GM10248 (cell line): ENCODE measurements at regions not wholly inside any gene's neighbourhood (a gene's known extent, or its start where the extent isn't known, plus 50 kb on each side); places are given as distances from the start of the nearest gene placed in this dataset.
"Not testable (repeated sequence)": the region's sequence is repeated elsewhere in the genome, so short reads cannot be mapped to it uniquely, and the experiment has no call there.

Source experiments
- CTCF ChIA-PET: fragments of 300-600 bp; sonication (Branson Sonifier 250); formaldehyde crosslinking; extraction: SDS; loops from one replicate; lab custom pipeline; 2021; ENCODE audit warnings: antibody characterized with exemption; lab: Yijun Ruan, JAX
- POLR2A ChIA-PET: fragments of 350-650 bp; sonication (Branson Sonifier 250); formaldehyde crosslinking; extraction: SDS; loops from one replicate; lab custom pipeline; 2020; ENCODE audit warnings: antibody characterized with exemption; lab: Yijun Ruan, JAX
- DNase-seq: peaks from one replicate; pipeline ENCODE4 v3.0.0; 2012; ENCODE audit errors: extremely low spot score
- TF ChIP-seq, protein P1 (sequence below): IDR thresholded peaks from 2 replicates; pipeline ENCODE4 v1.5.1; 2012; ENCODE audit warnings: mild to moderate bottlenecking, low read depth; ENCODE audit errors: extremely low read depth, missing control alignments, control extremely low read depth

DNA sequence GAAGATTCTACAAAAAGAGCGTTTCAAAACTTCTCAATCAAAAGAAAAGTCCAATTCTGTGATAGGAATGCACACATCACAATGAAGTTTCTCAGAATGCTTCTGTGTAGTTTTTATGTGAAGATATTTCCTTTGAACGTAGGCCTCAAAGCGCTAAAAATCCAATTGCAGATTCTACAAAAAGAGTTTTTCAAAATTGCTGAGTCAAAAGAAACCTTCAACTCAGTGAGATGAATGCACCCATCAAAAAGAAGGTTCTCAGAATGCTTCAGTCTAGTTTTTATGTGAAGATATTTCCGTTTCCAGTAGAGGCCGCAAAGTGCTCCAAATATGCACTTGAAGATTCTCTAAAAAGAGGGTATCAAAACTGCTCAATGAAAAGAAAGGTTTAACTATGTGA lies 319.7 kb upstream of the DEFB115 start:
- CTCF ChIA-PET: no interaction called here
- no peak for DNase-seq
- TF ChIP-seq, protein P1, sequence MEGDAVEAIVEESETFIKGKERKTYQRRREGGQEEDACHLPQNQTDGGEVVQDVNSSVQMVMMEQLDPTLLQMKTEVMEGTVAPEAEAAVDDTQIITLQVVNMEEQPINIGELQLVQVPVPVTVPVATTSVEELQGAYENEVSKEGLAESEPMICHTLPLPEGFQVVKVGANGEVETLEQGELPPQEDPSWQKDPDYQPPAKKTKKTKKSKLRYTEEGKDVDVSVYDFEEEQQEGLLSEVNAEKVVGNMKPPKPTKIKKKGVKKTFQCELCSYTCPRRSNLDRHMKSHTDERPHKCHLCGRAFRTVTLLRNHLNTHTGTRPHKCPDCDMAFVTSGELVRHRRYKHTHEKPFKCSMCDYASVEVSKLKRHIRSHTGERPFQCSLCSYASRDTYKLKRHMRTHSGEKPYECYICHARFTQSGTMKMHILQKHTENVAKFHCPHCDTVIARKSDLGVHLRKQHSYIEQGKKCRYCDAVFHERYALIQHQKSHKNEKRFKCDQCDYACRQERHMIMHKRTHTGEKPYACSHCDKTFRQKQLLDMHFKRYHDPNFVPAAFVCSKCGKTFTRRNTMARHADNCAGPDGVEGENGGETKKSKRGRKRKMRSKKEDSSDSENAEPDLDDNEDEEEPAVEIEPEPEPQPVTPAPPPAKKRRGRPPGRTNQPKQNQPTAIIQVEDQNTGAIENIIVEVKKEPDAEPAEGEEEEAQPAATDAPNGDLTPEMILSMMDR: no peak
- POLR2A ChIA-PET: no interaction called here

DNA sequence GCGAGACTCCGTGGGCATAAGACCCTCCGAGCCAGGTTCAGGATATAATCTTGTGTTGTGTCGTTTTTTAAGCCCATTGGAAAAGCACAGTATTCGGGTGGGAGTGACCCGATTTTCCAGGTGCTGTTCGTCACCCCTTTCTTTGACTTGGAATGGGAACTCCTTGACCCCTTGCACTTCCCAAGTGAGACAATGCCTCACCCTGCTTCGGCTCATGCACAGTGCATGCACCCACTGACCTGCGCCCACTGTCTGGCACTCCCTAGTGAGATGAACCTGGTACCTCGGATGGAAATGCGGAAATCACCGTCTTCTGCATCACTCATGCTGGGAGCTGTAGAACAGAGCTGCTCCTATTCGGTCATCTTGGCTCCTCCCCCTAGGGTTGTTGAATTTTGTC lies 307.7 kb upstream of the DEFB115 start:
- TF ChIP-seq, protein P1: no peak
- POLR2A ChIA-PET: no interaction called here

DNA sequence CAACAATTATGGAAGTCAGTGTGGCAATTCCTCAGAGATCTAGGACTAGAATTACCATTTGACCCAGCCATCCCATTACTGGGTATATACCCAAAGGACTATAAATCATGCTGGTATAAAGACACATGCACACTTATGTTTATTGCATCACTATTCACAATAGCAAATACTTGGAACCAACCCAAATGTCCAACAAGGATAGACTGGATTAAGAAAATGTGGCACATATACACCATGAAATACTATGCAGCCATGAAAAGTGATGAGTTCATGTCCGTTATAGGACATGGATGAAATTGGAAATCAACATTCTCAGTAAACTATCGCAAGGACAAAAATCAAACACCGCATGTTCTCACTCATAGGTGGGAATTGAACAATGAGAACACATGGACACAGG lies 306.4 kb upstream of the DEFB115 start:
- DNase-seq, CTCF ChIA-PET, POLR2A ChIA-PET: not testable (repeated sequence)

More for the DNA sequence above, 307.7 kb upstream of the DEFB115 start:
- DNase-seq: no peak
- CTCF ChIA-PET: no interaction called here

DNA sequence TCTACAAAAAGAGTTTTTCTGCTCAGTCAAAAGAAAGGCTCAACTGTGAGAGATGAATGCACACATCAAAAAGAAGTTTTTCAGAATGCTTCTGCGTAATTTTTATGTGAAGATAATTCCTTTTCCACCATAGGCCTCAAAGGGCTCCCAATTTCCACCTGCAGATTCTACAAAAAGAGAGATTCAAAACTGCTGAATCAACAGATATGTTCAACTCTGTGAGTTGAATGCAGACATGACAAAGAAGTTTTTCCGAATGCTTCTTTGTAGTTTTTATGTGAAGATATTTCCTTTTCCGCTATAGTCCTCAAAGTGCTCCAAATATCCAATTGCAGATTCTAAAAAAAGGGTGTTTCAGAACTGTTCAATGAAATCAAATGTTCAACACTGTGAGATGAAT lies 300.8 kb upstream of the DEFB115 start:
- POLR2A ChIA-PET, DNase-seq, CTCF ChIA-PET: not testable (repeated sequence)

DNA sequence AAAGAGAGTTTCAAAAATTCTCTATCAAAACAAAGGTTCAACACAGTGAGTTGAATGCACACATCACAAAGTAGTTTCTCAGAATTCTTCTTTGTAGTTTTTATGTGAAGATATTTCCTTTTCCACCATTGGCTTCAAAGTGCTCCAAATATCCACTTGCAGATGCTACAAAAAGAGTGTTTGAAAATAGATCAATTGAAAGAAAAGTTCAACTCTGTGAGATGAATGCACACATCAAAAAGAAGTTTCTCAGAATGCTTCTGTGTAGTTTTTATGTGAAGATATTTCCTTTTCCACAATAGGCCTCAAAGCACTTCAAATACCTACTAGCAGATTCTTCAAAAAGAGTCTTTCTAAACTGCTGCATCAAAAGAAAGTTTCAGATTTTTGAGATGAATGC lies 298.3 kb upstream of the DEFB115 start:
- DNase-seq, CTCF ChIA-PET, POLR2A ChIA-PET: not testable (repeated sequence)

DNA sequence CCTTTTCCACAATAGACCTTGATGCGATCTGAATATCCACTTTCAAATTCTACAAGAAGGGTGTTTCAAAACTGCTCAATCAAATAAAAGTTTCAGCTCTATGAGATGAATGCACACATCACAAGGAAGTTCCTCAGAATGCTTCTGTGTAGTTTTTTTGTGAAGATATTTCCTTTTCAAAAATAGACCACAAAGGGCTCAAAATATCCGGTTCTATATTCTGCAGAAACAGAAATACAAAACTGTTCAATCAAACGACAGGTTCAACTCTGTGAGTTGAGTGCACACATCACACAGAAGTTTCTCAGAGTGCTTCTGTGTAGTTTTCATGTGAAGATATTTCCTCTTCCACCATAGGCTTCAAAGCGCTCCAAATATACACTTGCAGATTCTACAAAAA lies 293.9 kb upstream of the DEFB115 start:
- TF ChIP-seq, protein P1: no peak
- no peak for DNase-seq
- ChIA-PET POLR2A (no interaction called here), CTCF (no interaction called here)

DNA sequence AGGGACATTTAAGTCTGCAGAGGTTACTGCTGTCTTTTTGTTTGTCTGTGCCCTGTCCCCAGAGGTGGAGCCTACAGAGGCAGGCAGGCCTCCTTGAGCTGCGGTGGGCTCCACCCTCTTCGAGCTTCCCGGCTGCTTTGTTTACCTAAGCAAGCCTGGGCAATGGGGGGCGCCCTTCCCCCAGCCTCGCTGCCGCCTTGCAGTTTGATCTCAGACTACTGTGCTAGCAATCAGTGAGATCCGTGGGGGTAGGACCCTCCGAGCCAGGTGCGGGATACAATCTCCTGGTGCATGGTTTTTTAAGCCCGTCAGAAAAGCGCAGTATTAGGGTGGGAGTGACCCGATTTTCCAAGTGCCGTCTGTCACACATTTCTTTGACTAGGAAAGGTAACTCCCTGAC lies 281.6 kb upstream of the DEFB115 start:
- DNase-seq, CTCF ChIA-PET, POLR2A ChIA-PET: not testable (repeated sequence)

DNA sequence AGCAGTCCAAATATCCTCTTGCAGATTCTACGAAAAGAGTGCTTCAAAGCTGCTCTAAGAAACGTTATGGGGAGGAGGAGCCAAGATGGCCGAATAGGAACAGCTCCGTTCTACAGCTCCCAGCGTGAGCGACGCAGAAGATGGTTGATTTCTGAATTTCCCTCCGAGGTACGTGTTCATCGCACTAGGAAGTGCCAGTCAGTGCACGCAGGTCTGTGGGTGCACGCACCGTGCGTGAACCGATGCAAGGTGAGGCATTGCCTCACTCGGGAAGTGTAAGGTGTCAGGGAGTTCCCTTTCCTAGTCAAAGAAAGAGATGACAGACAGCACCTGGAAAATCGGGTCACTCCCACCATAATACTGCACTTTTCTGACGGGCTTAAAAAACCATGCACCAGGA lies 272.1 kb upstream of the DEFB115 start:
- ChIA-PET CTCF (no interaction called here), POLR2A (no interaction called here)
- DNase-seq: no peak
- TF ChIP-seq, protein P1: no peak
